ENCODE measurements at regions not wholly inside any gene's neighbourhood (a gene's known extent, or its start where the extent isn't known, plus 50 kb on each side); places are given as distances from the start of the nearest gene placed in this dataset.

DNA sequence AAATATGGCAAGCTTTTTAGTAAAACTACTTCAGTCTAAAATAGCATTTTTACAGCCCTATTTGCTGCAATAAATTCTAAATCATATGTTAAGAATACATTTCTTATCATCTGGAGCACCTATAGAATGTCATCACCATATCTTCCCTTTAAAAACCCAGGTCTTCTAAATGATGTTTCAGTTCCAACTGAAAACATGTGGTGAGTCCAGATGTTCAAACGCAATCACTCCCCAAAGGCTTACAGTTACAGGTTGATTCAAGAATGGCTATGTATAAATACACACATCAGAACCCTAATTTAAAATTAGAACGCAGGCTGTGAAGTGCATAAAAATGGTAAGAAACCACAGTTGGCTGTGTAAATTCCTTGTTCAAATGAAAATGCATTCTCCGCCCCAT is 796.3 kb downstream of the MAT2B start:
- no peak for DNase-seq (ENCODE audit: low spot score)
- Histone ChIP-seq H3K9me3 (ENCODE audit: low read length) (no peaks in the 10 kb centered on the region), H3K36me3 (ENCODE audit: insufficient read depth, low read length) (no peaks in the 10 kb centered on the region), H3K79me2 (ENCODE audit: insufficient read depth, low read depth, low read length) (no peaks in the 10 kb centered on the region), H3K4me1 (ENCODE audit: insufficient read depth, low read length, poor library complexity, severe bottlenecking) (no peaks in the 10 kb centered on the region), H3K9me2 (ENCODE audit: insufficient read depth, low read length) (no peaks in the 10 kb centered on the region), H3K27ac (ENCODE audit: low read depth, low read length, poor library complexity, severe bottlenecking) (no peak overlapping the region), H3K4me2 (ENCODE audit: low read length) (no peak overlapping the region), H3K4me3 (ENCODE audit: low read depth, low read length, poor library complexity, severe bottlenecking) (no peak overlapping the region), H2AFZ (ENCODE audit: low read length) (no peak overlapping the region), H4K20me1 (ENCODE audit: insufficient read depth, low read length) (no peaks in the 10 kb centered on the region)
- ChIA-PET POLR2A (no interaction called here), CTCF (ENCODE audit: unreplicated experiment) (no interaction called here)
- intact Hi-C loops (cut with micrococcal nuclease; ENCODE audit: unreplicated experiment), result no loop called here
- BruUV-seq (replicated peaks), result no TSS peak
- no peak for TF ChIP-seq EZH2phosphoT487 (IDR thresholded peaks at IDR 0.05; ENCODE audit: borderline replicate concordance, low read depth, low read length)
- TF ChIP-seq, protein P1, sequence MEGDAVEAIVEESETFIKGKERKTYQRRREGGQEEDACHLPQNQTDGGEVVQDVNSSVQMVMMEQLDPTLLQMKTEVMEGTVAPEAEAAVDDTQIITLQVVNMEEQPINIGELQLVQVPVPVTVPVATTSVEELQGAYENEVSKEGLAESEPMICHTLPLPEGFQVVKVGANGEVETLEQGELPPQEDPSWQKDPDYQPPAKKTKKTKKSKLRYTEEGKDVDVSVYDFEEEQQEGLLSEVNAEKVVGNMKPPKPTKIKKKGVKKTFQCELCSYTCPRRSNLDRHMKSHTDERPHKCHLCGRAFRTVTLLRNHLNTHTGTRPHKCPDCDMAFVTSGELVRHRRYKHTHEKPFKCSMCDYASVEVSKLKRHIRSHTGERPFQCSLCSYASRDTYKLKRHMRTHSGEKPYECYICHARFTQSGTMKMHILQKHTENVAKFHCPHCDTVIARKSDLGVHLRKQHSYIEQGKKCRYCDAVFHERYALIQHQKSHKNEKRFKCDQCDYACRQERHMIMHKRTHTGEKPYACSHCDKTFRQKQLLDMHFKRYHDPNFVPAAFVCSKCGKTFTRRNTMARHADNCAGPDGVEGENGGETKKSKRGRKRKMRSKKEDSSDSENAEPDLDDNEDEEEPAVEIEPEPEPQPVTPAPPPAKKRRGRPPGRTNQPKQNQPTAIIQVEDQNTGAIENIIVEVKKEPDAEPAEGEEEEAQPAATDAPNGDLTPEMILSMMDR (conservative IDR thresholded peaks at IDR 0.05; ENCODE audit: low read length), result no peak

DNA sequence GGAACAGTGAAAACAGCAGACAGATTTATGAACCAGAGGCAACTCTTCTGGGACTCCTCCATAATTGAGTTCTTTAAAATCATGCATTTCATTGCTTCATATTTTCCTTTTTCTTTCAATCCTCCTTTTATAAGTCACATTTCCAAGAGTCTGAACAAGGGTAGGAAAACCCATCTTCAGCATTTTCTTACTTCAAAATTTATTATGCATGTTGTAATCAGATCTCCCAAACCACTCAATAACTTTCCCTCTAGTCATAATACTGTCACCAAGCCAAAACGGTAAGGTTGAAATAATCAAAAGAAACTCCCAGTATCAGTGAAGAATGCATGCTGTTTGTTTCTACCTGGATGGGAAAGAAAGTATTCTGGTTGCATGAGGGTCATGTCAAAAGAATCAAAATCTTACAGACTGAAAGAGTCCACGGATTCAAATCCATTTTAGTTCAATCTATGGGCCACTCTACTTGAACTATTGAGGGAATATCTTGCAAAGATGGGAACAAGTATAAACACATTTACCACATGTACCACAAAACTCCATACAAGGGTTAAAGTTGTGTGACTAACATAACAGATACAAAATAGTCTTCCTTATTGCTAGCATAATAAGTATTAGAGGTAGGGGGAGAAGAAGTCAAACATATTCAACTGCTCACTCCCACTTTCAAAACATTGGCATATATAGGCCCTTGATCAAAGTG is 797.3 kb downstream of the MAT2B start:
- TF ChIP-seq, protein P1 (conservative IDR thresholded peaks at IDR 0.05; ENCODE audit: low read length), result no peak
- TF ChIP-seq EZH2phosphoT487 (IDR thresholded peaks at IDR 0.05; ENCODE audit: borderline replicate concordance, low read depth, low read length), result no peak
- H3K4me1 ChIP-seq (ENCODE audit: insufficient read depth, low read length, poor library complexity, severe bottlenecking), result no peaks in the 10 kb centered on the region
- H2AFZ ChIP-seq (ENCODE audit: low read length), result no peak overlapping the region
- no peaks in the 10 kb centered on the region for H3K79me2 ChIP-seq (ENCODE audit: insufficient read depth, low read depth, low read length)
- BruUV-seq (replicated peaks), result no TSS peak
- intact Hi-C loops (cut with micrococcal nuclease; ENCODE audit: unreplicated experiment), result no loop called here
- no peaks in the 10 kb centered on the region for H3K9me3 ChIP-seq (ENCODE audit: low read length)
- ChIA-PET CTCF (ENCODE audit: unreplicated experiment) (no interaction called here), POLR2A (no interaction called here)
- H3K9me2 ChIP-seq (ENCODE audit: insufficient read depth, low read length), result no peaks in the 10 kb centered on the region
- DNase-seq (ENCODE audit: low spot score), result no peak
- no peaks in the 10 kb centered on the region for H4K20me1 ChIP-seq (ENCODE audit: insufficient read depth, low read length)
- H3K4me3 ChIP-seq (ENCODE audit: low read depth, low read length, poor library complexity, severe bottlenecking), result no peak overlapping the region
- H3K27ac ChIP-seq (ENCODE audit: low read depth, low read length, poor library complexity, severe bottlenecking), result no peak overlapping the region
- no peak overlapping the region for H3K4me2 ChIP-seq (ENCODE audit: low read length)
- no peaks in the 10 kb centered on the region for H3K36me3 ChIP-seq (ENCODE audit: insufficient read depth, low read length)

DNA sequence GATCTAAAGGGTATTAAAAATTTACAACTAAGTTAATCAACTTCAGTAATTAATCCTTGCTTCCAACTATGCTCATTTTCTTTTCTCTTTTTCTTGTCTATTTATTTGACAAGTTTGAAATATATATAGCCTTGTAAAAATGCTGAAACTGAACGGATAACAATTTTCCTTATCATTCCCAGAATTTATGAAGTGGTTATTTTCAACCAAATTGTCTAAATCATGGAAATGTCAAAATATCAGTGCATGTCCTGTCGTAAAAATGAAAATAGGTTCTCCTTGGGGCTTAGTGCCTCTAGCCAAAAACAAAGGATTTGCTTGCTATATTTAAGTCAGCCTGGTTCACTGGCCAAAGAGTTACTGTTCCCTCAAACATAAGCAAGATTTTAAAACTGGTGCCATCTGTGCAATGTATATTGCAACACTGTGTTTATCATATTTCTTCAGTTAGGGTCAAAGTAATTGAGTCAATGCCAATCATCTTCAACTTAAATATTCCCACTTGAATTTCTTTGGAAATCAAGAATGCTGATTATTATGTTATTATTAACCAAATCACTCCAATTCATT is 798.3 kb downstream of the MAT2B start:
- H3K9me3 ChIP-seq (ENCODE audit: low read length), result no peaks in the 10 kb centered on the region
- no peak overlapping the region for H3K27ac ChIP-seq (ENCODE audit: low read depth, low read length, poor library complexity, severe bottlenecking)
- ChIA-PET POLR2A (no interaction called here), CTCF (ENCODE audit: unreplicated experiment) (no interaction called here)
- H3K4me1 ChIP-seq (ENCODE audit: insufficient read depth, low read length, poor library complexity, severe bottlenecking), result no peaks in the 10 kb centered on the region
- H3K4me3 ChIP-seq (ENCODE audit: low read depth, low read length, poor library complexity, severe bottlenecking), result no peak overlapping the region
- H3K79me2 ChIP-seq (ENCODE audit: insufficient read depth, low read depth, low read length), result no peaks in the 10 kb centered on the region
- intact Hi-C loops (cut with micrococcal nuclease; ENCODE audit: unreplicated experiment), result no loop called here
- H4K20me1 ChIP-seq (ENCODE audit: insufficient read depth, low read length), result no peaks in the 10 kb centered on the region
- no peaks in the 10 kb centered on the region for H3K9me2 ChIP-seq (ENCODE audit: insufficient read depth, low read length)
- H2AFZ ChIP-seq (ENCODE audit: low read length), result no peak overlapping the region
- no TSS peak for BruUV-seq (replicated peaks)
- no peak overlapping the region for H3K4me2 ChIP-seq (ENCODE audit: low read length)
- H3K36me3 ChIP-seq (ENCODE audit: insufficient read depth, low read length), result no peaks in the 10 kb centered on the region
- DNase-seq (ENCODE audit: low spot score), result no peak
- TF ChIP-seq EZH2phosphoT487 (IDR thresholded peaks at IDR 0.05; ENCODE audit: borderline replicate concordance, low read depth, low read length), result no peak
- TF ChIP-seq, protein P1 (conservative IDR thresholded peaks at IDR 0.05; ENCODE audit: low read length), result no peak
